ENCODE measurements at regions not wholly inside any gene's neighbourhood (a gene's known extent, or its start where the extent isn't known, plus 50 kb on each side); places are given as distances from the start of the nearest gene placed in this dataset.

GRCh38 chr9:90099262-90099963 is 494.6 kb downstream of the GADD45G start:
- intact Hi-C loops (cut with DNase I) = loop anchor here in 1 of 2 donors (2.0 to 10.0 kb wide), 2 partner anchors 175 to 497 kb away; no protein-coding TSS in a partner anchor
- H3K27ac ChIP-seq = no peak overlapping the region
- H3K9me3 ChIP-seq = no peaks in the 10 kb centered on the region
- H3K4me1 ChIP-seq = peaks cover 0 to 7% of the 10 kb centered on the region in 2 donors
- ATAC-seq = peak; percentile 56
- TF ChIP-seq CTCF (IDR thresholded peaks at IDR 0.05) = peak in 1 of 2 donors; percentile 41
- H3K4me3 ChIP-seq = no peak overlapping the region
- no peaks in the 10 kb centered on the region for H3K36me3 ChIP-seq
- peak in 2 of 4 donors; percentile 22 to 41 for DNase-seq
- H3K27me3 ChIP-seq = peaks cover 0 to 6% of the 10 kb centered on the region in 2 donors

GRCh38 chr9:90100014-90100413 is 495.2 kb downstream of the GADD45G start:
- intact Hi-C loops (cut with DNase I) = no loop called here
- Histone ChIP-seq H3K4me1 (peaks cover 0 to 7% of the 10 kb centered on the region in 2 donors), H3K27ac (no peak overlapping the region), H3K27me3 (peaks cover 0 to 6% of the 10 kb centered on the region in 2 donors), H3K4me3 (no peak overlapping the region), H3K36me3 (no peaks in the 10 kb centered on the region), H3K9me3 (no peaks in the 10 kb centered on the region)
- DNase-seq (no peak), ATAC-seq (peak; percentile 7)
- no peak for TF ChIP-seq CTCF (IDR thresholded peaks at IDR 0.05)

GRCh38 chr9:90102292-90102901 is 497.6 kb downstream of the GADD45G start:
- peak; percentile 54 to 69 for TF ChIP-seq CTCF (IDR thresholded peaks at IDR 0.05)
- no peak overlapping the region for H3K27ac ChIP-seq
- H3K4me3 ChIP-seq = no peak overlapping the region
- peak; percentile 97 for ATAC-seq
- no peaks in the 10 kb centered on the region for H3K9me3 ChIP-seq
- intact Hi-C loops (cut with DNase I) = no loop called here
- DNase-seq = peak; percentile 53 to 89 (median 84)
- no peaks in the 10 kb centered on the region for H3K27me3 ChIP-seq
- peaks cover 5 to 17% of the 10 kb centered on the region in 2 donors for H3K4me1 ChIP-seq
- no peaks in the 10 kb centered on the region for H3K36me3 ChIP-seq

- peaks cover 10 to 28% of the 10 kb centered on the region in 2 donors for H3K4me1 ChIP-seq
- ATAC-seq = no peak
- no peak for DNase-seq
- no peaks in the 10 kb centered on the region for H3K36me3 ChIP-seq
- H3K9me3 ChIP-seq = no peaks in the 10 kb centered on the region
- no peak for TF ChIP-seq CTCF (IDR thresholded peaks at IDR 0.05)
- no peak overlapping the region for H3K27ac ChIP-seq
- H3K4me3 ChIP-seq = no peak overlapping the region
- intact Hi-C loops (cut with DNase I) = no loop called here
- no peaks in the 10 kb centered on the region for H3K27me3 ChIP-seq
Observed at GRCh38 chr9:90103771-90104170, 499.0 kb downstream of the GADD45G start.

GRCh38 chr9:90105773-90106172 is 501.0 kb downstream of the GADD45G start:
- Histone ChIP-seq H3K27me3 (no peaks in the 10 kb centered on the region), H3K27ac (no peak overlapping the region), H3K4me3 (no peak overlapping the region), H3K4me1 (peaks cover 10 to 28% of the 10 kb centered on the region in 2 donors), H3K36me3 (no peaks in the 10 kb centered on the region), H3K9me3 (no peaks in the 10 kb centered on the region)
- ATAC-seq = no peak
- DNase-seq = no peak
- intact Hi-C loops (cut with DNase I) = loop anchor here in 1 of 2 donors (5.0 kb wide), 1 partner anchor 508 kb away; no protein-coding TSS in a partner anchor
- TF ChIP-seq CTCF (IDR thresholded peaks at IDR 0.05) = no peak
